GM12864 (cell line): ENCODE measurements at regions not wholly inside any gene's neighbourhood (a gene's known extent, or its start where the extent isn't known, plus 50 kb on each side); places are given as distances from the start of the nearest gene placed in this dataset.

Experiments used
- DNase-seq: peaks from one replicate; pipeline ENCODE4 v3.0.0-alpha.2; 2011; ENCODE audit warnings: low read depth
- H3K4me3 ChIP-seq: 2 replicates; pipeline ENCODE4 v1.5.1; 2011; ENCODE audit warnings: mild to moderate bottlenecking, low read depth, low read length, control low read depth
- TF ChIP-seq, protein P1 (sequence below): IDR thresholded peaks from 2 replicates; pipeline ENCODE4 v1.5.1; 2011; ENCODE audit warnings: low read depth, mild to moderate bottlenecking, moderate library complexity, low read length, control low read depth, inconsistent platforms; ENCODE audit errors: missing control alignments

DNA sequence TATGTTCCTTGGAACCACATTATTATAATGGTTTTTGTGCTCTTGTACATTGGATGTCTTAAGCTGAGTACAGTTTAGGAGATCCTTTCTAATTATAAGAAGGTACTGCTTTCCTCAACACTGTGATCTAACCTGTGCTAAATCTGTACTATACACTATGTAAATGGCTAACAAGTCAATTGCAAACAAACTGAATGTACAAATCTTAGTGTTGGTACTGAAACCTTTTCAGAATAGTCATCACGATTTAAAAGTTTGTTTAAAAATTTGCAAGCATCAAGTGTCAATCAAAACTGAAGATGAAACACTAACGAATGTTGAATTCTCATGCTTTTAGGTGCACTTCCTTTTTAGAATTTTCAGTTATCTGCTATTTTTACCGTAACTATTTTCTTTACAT, 2090.4 kb upstream of the TENM3 start:
- H3K4me3 ChIP-seq = no peak overlapping the region
- no peak for DNase-seq
- TF ChIP-seq, protein P1, sequence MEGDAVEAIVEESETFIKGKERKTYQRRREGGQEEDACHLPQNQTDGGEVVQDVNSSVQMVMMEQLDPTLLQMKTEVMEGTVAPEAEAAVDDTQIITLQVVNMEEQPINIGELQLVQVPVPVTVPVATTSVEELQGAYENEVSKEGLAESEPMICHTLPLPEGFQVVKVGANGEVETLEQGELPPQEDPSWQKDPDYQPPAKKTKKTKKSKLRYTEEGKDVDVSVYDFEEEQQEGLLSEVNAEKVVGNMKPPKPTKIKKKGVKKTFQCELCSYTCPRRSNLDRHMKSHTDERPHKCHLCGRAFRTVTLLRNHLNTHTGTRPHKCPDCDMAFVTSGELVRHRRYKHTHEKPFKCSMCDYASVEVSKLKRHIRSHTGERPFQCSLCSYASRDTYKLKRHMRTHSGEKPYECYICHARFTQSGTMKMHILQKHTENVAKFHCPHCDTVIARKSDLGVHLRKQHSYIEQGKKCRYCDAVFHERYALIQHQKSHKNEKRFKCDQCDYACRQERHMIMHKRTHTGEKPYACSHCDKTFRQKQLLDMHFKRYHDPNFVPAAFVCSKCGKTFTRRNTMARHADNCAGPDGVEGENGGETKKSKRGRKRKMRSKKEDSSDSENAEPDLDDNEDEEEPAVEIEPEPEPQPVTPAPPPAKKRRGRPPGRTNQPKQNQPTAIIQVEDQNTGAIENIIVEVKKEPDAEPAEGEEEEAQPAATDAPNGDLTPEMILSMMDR = no peak

DNA sequence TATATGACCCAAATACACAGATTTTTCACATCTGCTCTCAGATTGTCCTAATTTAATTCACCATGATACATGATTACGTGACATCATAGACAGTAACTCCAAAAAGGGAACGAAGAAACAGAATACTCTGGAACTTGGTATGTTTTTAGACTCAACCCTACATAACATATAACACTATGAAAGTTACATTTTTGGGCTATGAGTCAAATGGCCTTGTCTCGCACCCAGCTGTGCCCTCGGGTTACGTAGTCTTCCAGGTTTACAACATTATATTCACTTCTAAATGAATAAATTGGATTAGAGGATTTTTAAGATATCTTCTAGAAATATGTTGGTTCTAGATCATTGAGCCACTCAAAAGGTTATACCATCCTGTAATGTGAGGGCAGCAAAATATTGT, 2089.6 kb upstream of the TENM3 start:
- no peak overlapping the region for H3K4me3 ChIP-seq
- TF ChIP-seq, protein P1 = no peak
- no peak for DNase-seq

DNA sequence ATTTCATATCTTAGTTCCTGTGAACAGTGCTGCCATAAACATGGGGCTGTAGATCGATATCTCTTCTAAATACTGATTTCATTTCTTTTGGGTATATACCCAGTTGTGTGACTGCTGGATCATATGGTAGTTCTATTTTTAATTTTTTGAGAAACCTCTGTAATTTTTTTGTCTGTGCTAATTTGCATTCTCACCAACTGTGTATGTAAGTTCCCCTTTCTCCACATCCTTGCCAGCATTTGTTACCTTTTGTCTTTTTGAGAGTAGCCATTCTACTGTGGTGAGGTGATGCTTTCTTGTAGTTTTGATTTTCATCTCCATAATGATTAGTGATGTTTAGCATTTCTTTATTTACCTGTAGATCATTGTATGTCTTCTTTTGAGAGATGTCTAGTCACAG, 2086.5 kb upstream of the TENM3 start:
- no peak overlapping the region for H3K4me3 ChIP-seq
- DNase-seq = no peak
- TF ChIP-seq, protein P1 = no peak

DNA sequence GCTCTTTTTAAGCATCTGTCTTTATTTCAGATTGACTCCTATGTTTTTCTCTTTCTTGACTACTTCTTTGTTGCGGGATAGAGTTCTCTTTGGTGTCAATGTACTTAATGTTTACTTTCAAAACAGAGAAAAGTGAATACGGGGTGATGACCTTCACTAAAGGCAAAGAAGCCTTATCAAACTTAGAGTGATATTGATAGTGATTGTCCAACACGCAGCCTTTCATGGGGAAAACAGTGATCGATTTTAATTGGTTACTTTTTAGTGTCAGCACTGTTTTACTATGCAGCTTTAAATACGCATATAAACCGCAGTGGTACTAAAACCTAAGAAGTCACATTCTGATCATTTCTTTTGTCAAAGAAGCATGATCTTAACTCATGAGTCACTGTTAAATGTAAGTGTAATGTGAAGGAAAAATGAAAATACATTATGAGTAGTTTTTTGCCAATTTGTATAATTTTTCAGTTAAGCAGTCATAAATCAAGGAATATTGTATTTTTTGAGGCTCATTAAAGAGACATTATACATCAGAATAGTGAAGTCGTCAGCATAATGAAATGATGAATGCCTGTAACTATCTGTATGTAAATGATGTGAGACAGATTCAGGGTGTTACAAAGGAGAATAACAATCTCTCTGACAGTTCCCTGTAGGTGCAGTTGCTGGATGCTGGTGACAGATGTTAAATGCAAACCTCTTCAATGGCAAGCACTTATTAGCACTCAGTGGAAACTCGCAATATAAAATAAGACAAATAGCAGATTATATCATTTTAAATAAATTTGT, 2082.8 kb upstream of the TENM3 start:
- H3K4me3 ChIP-seq = no peak overlapping the region
- no peak for DNase-seq
- TF ChIP-seq, protein P1 = no peak

DNA sequence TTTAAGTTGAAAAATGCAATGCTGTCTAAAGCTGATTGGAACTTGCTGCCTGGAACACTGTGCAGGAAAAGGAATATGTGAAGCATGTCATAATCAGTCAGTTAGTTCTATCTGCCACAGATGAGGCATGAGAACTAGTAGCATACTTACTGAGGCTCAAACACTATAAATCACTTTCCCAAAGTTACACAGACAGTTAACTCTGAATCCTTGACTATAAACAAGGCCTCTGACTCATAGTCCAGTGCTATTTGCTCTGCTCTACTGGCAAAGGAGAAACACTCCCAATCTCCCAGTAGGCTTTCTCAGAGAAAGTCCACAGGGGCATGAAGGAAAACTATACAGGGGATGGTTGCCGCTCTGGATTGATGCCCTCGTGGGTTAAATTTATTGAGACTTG, 2078.4 kb upstream of the TENM3 start:
- DNase-seq = no peak
- TF ChIP-seq, protein P1 = no peak
- H3K4me3 ChIP-seq = no peak overlapping the region

DNA sequence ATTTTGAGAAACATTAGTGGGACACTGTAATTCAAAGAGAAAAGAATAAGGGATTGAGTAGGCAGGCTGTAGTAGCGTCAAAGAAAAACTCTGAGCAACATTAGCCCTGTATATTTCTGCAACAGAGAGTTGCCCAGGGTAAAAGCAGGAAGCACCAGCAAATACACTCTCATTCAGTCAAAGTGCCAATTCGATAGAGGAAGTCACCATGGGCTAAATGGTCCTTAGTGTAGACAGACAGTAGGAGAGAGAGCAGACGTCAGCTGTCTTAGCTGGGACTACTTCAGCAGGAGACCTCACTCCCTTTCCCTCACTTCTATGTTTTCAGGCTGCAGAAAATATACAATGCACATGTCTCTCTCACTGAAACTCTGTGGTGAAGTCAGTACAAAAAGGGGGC, 2073.8 kb upstream of the TENM3 start:
- no peak overlapping the region for H3K4me3 ChIP-seq
- TF ChIP-seq, protein P1 = no peak
- no peak for DNase-seq

DNA sequence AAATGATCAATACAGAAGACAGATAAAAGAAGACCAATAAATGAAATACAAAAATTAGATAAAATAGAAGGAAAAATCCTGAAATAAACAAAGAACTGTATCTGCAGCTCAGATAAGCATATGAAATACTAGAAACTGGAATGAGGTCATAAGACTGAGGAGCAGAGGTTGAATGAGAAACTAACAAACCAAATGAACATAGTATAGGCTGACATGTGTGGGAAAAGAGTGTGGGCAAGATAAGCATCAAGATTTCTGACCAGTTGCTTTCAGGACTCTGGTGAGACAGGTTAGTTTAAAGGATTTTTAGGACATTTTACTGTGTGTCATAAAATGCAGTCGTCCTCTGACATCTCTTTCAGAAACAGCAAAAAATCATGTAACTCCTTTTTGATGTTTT, 2073.2 kb upstream of the TENM3 start:
- TF ChIP-seq, protein P1 = no peak
- DNase-seq = no peak
- no peak overlapping the region for H3K4me3 ChIP-seq
